Naive thymus-derived CD4-positive, alpha-beta T cell (primary cell): ENCODE measurements at regions not wholly inside any gene's neighbourhood (a gene's known extent, or its start where the extent isn't known, plus 50 kb on each side); places are given as distances from the start of the nearest gene placed in this dataset.

ENCODE experiments used
- ATAC-seq: fragments of 150-1000 bp; cut with Tn5 transposase; 2 replicates; pipeline ENCODE4 v1.10.0; 2021; ENCODE audit warnings: mild to moderate bottlenecking, moderate library complexity
- CTCF ChIA-PET: fragments of 350-600 bp; sonication (Branson Sonifier 250); formaldehyde crosslinking; loops from one replicate; lab custom pipeline; 2021; ENCODE audit warnings: antibody characterized with exemption; lab: Charles Lee
- POLR2A ChIA-PET: fragments of 350-600 bp; sonication (Branson Sonifier 250); formaldehyde crosslinking; loops from one replicate; lab custom pipeline; 2021; ENCODE audit warnings: antibody characterized with exemption, inconsistent platforms; lab: Charles Lee
- DNase-seq, 9 donors: peaks; one replicate each; pipeline versions ENCODE4 v3.0.0 to v3.0.0-alpha.2; 2020 to 2022; ENCODE audit warnings: mixed read lengths in 1 of 9
- H3K27ac ChIP-seq: one replicate; pipeline ENCODE4 v1.7.0; 2013; ENCODE audit warnings: mild to moderate bottlenecking, low read depth, low read length, moderate library complexity
- H3K27me3 ChIP-seq, 2 donors: one replicate each; pipeline ENCODE4 v1.7.0; 2013; ENCODE audit warnings: low read length in 2 of 2, mild to moderate bottlenecking in 2 of 2, moderate library complexity in 2 of 2; ENCODE audit not compliant: control insufficient read depth in 2 of 2, insufficient read depth in 2 of 2
- H3K36me3 ChIP-seq, 3 experiments: 1 replicate in 2 of 3; 2 replicates in 1 of 3; pipeline ENCODE4 v1.7.0; 2013; ENCODE audit warnings: low read length in 3 of 3, mild to moderate bottlenecking in 3 of 3, moderate library complexity in 1 of 3; ENCODE audit not compliant: insufficient read depth in 3 of 3, control insufficient read depth in 2 of 3
- H3K4me1 ChIP-seq, 2 donors: one replicate each; pipeline ENCODE4 v1.7.0; 2013; ENCODE audit warnings: low read length in 2 of 2, mild to moderate bottlenecking in 2 of 2, moderate library complexity in 1 of 2; ENCODE audit not compliant: control insufficient read depth in 2 of 2, insufficient read depth in 2 of 2
- H3K4me3 ChIP-seq: 2 replicates; pipeline ENCODE4 v1.7.0; 2013; ENCODE audit warnings: mild to moderate bottlenecking, low read length
- H3K9me3 ChIP-seq, 3 experiments: 1 replicate in 2 of 3; 2 replicates in 1 of 3; pipeline ENCODE4 v1.7.0; 2013; ENCODE audit warnings: low read length in 3 of 3; ENCODE audit not compliant: control insufficient read depth in 2 of 3
- H3K27ac Mint-ChIP-seq, 9 donors: one replicate each; pipeline ENCODE4 v1.8.0; 2020 to 2022; ENCODE audit warnings: mixed read lengths in 9 of 9, mild to moderate bottlenecking in 8 of 9, moderate library complexity in 5 of 9, inconsistent platforms in 2 of 9
- H3K27me3 Mint-ChIP-seq, 5 donors: one replicate each; pipeline ENCODE4 v1.8.0; 2021 to 2022; ENCODE audit warnings: mixed read lengths in 5 of 5, mild to moderate bottlenecking in 1 of 5
- H3K36me3 Mint-ChIP-seq, 5 donors: one replicate each; pipeline ENCODE4 v1.8.0; 2020 to 2022; ENCODE audit warnings: mixed read lengths in 5 of 5, mild to moderate bottlenecking in 3 of 5, inconsistent platforms in 1 of 5
- H3K4me1 Mint-ChIP-seq, 7 donors: one replicate each; pipeline ENCODE4 v1.8.0; 2020 to 2022; ENCODE audit warnings: mixed read lengths in 7 of 7, mild to moderate bottlenecking in 3 of 7, inconsistent platforms in 1 of 7
- H3K4me3 Mint-ChIP-seq, 10 donors: one replicate each; pipeline ENCODE4 v1.8.0; 2020 to 2022; ENCODE audit warnings: mild to moderate bottlenecking in 10 of 10, mixed read lengths in 10 of 10, moderate library complexity in 6 of 10, inconsistent platforms in 2 of 10
- H3K9me3 Mint-ChIP-seq, 11 donors: one replicate each; pipeline ENCODE4 v1.8.0; 2020 to 2022; ENCODE audit warnings: mixed read lengths in 11 of 11, mild to moderate bottlenecking in 4 of 11, inconsistent platforms in 1 of 11, moderate library complexity in 1 of 11
- intact Hi-C, 2 donors: fragments of 100-400 bp; cut with micrococcal nuclease; formaldehyde crosslinking; loops; one replicate each; pipeline ENCODE4 v1.15.1; 2023

- CTCF ChIA-PET, result no interaction called here
These were observed 202.1 kb downstream of the CYP26B1 start for GRCh38 chr2:71945603-71945959.

GRCh38 chr2:71944806-71945602 is 202.7 kb downstream of the CYP26B1 start:
- no peak for ATAC-seq
- no peak for DNase-seq
- CTCF ChIA-PET, result no interaction called here
- peaks cover 0 to 2% (median 0%) of the 10 kb centered on the region in 7 donors for H3K4me1 Mint-ChIP-seq
- H3K9me3 Mint-ChIP-seq, result peaks cover 0 to 1% (median 0%) of the 10 kb centered on the region in 11 donors
- Histone ChIP-seq H3K27me3 (no peaks in the 10 kb centered on the region), H3K27ac (no peak overlapping the region), H3K36me3 (no peaks in the 10 kb centered on the region), H3K4me1 (no peaks in the 10 kb centered on the region), H3K9me3 (no peaks in the 10 kb centered on the region), H3K4me3 (no peak overlapping the region)
- H3K36me3 Mint-ChIP-seq, result no peaks in the 10 kb centered on the region
- POLR2A ChIA-PET, result no interaction called here
- no peak overlapping the region for H3K4me3 Mint-ChIP-seq
- H3K27me3 Mint-ChIP-seq, result peaks cover 0 to 16% (median 9%) of the 10 kb centered on the region in 5 donors
- intact Hi-C loops, result no loop called here
- H3K27ac Mint-ChIP-seq, result no peak overlapping the region

More at GRCh38 chr2:71945603-71945959, 202.1 kb downstream of the CYP26B1 start:
- Histone ChIP-seq H3K27ac (no peak overlapping the region), H3K36me3 (no peaks in the 10 kb centered on the region), H3K4me3 (no peak overlapping the region), H3K9me3 (no peaks in the 10 kb centered on the region), H3K4me1 (no peaks in the 10 kb centered on the region), H3K27me3 (no peaks in the 10 kb centered on the region)
- ATAC-seq (no peak), DNase-seq (no peak)
- H3K27me3 Mint-ChIP-seq, result peaks cover 0 to 16% (median 9%) of the 10 kb centered on the region in 5 donors
- H3K4me1 Mint-ChIP-seq, result peaks cover 0 to 2% (median 0%) of the 10 kb centered on the region in 7 donors
- H3K9me3 Mint-ChIP-seq, result peaks cover 0 to 1% (median 0%) of the 10 kb centered on the region in 11 donors
- POLR2A ChIA-PET, result no interaction called here
- no peak overlapping the region for H3K4me3 Mint-ChIP-seq
- no peaks in the 10 kb centered on the region for H3K36me3 Mint-ChIP-seq
- H3K27ac Mint-ChIP-seq, result no peak overlapping the region
- intact Hi-C loops, result no loop called here

- peaks cover 0 to 2% (median 0%) of the 10 kb centered on the region in 7 donors for H3K4me1 Mint-ChIP-seq
- intact Hi-C loops, result no loop called here
- Histone ChIP-seq H3K36me3 (no peaks in the 10 kb centered on the region), H3K4me1 (no peaks in the 10 kb centered on the region), H3K27me3 (no peaks in the 10 kb centered on the region), H3K4me3 (no peak overlapping the region), H3K27ac (no peak overlapping the region), H3K9me3 (no peaks in the 10 kb centered on the region)
- H3K9me3 Mint-ChIP-seq, result peaks cover 0 to 1% (median 0%) of the 10 kb centered on the region in 11 donors
- H3K36me3 Mint-ChIP-seq, result no peaks in the 10 kb centered on the region
- H3K4me3 Mint-ChIP-seq, result no peak overlapping the region
- no peak for ATAC-seq
- CTCF ChIA-PET, result no interaction called here
- H3K27me3 Mint-ChIP-seq, result peaks cover 0 to 16% (median 11%) of the 10 kb centered on the region in 5 donors
- no peak for DNase-seq
- H3K27ac Mint-ChIP-seq, result no peak overlapping the region
- POLR2A ChIA-PET, result no interaction called here
These were observed 203.5 kb downstream of the CYP26B1 start for GRCh38 chr2:71944183-71944550.

GRCh38 chr2:71943238-71944182 is 204.2 kb downstream of the CYP26B1 start:
- ChIA-PET POLR2A (no interaction called here), CTCF (no interaction called here)
- Histone ChIP-seq H3K36me3 (no peaks in the 10 kb centered on the region), H3K4me1 (no peaks in the 10 kb centered on the region), H3K27me3 (no peaks in the 10 kb centered on the region), H3K9me3 (no peaks in the 10 kb centered on the region), H3K4me3 (no peak overlapping the region), H3K27ac (no peak overlapping the region)
- ATAC-seq (no peak), DNase-seq (no peak)
- Mint-ChIP-seq H3K36me3 (no peaks in the 10 kb centered on the region), H3K4me3 (no peak overlapping the region), H3K9me3 (peaks cover 0 to 1% (median 0%) of the 10 kb centered on the region in 11 donors), H3K27me3 (peaks cover 0 to 17% (median 12%) of the 10 kb centered on the region in 5 donors), H3K27ac (no peak overlapping the region), H3K4me1 (peaks cover 0 to 3% (median 0%) of the 10 kb centered on the region in 7 donors)
- intact Hi-C loops, result no loop called here

GRCh38 chr2:71941726-71942525 is 205.7 kb downstream of the CYP26B1 start:
- H3K4me3 ChIP-seq, result no peak overlapping the region
- no peak overlapping the region for H3K4me3 Mint-ChIP-seq
- ChIA-PET CTCF (interaction anchor here (1.1 kb wide), 1 partner anchor 18 kb away, joined by 3 read pairs; no protein-coding TSS in a partner anchor), POLR2A (no interaction called here)
- DNase-seq (no peak), ATAC-seq (no peak)
- H3K27ac ChIP-seq, result no peak overlapping the region
- no peak overlapping the region for H3K27ac Mint-ChIP-seq
- H3K4me1 Mint-ChIP-seq, result peaks cover 0 to 3% (median 0%) of the 10 kb centered on the region in 7 donors
- no peaks in the 10 kb centered on the region for H3K36me3 Mint-ChIP-seq
- no peaks in the 10 kb centered on the region for H3K36me3 ChIP-seq
- H3K27me3 ChIP-seq, result no peaks in the 10 kb centered on the region
- intact Hi-C loops, result no loop called here
- H3K9me3 Mint-ChIP-seq, result no peaks in the 10 kb centered on the region
- H3K27me3 Mint-ChIP-seq, result peaks cover 0 to 16% (median 6%) of the 10 kb centered on the region in 5 donors
- H3K4me1 ChIP-seq, result no peaks in the 10 kb centered on the region
- H3K9me3 ChIP-seq, result no peaks in the 10 kb centered on the region

- no peak for DNase-seq
- Mint-ChIP-seq H3K9me3 (no peaks in the 10 kb centered on the region), H3K36me3 (no peaks in the 10 kb centered on the region), H3K27me3 (peaks cover 0 to 16% (median 0%) of the 10 kb centered on the region in 5 donors), H3K27ac (no peak overlapping the region), H3K4me1 (peaks cover 0 to 3% (median 0%) of the 10 kb centered on the region in 7 donors), H3K4me3 (no peak overlapping the region)
- CTCF ChIA-PET, result no interaction called here
- Histone ChIP-seq H3K4me1 (no peaks in the 10 kb centered on the region), H3K4me3 (no peak overlapping the region), H3K27ac (no peak overlapping the region), H3K27me3 (no peaks in the 10 kb centered on the region), H3K9me3 (no peaks in the 10 kb centered on the region), H3K36me3 (no peaks in the 10 kb centered on the region)
- intact Hi-C loops, result no loop called here
- ATAC-seq, result no peak
- POLR2A ChIA-PET, result no interaction called here
These were observed 207.0 kb downstream of the CYP26B1 start for GRCh38 chr2:71940695-71941094.
